BLaER1 (cell line): ENCODE measurements at regions not wholly inside any gene's neighbourhood (a gene's known extent, or its start where the extent isn't known, plus 50 kb on each side); places are given as distances from the start of the nearest gene placed in this dataset.

Experiments used
- H3K27ac ChIP-seq: shearing (Covaris generic); formaldehyde crosslinking; 2 replicates; pipeline ENCODE4 v1.8.1; 2022
- H3K27me3 ChIP-seq: shearing (Covaris generic); formaldehyde crosslinking; 2 replicates; pipeline ENCODE4 v1.8.1; 2022
- H3K36me3 ChIP-seq: shearing (Covaris generic); formaldehyde crosslinking; 2 replicates; pipeline ENCODE4 v1.8.1; 2022
- H3K4me1 ChIP-seq: shearing (Covaris generic); formaldehyde crosslinking; 2 replicates; pipeline ENCODE4 v1.8.1; 2022
- H3K4me2 ChIP-seq: shearing (Covaris generic); formaldehyde crosslinking; 2 replicates; pipeline ENCODE4 v1.8.1; 2022
- H3K4me3 ChIP-seq: shearing (Covaris generic); formaldehyde crosslinking; 2 replicates; pipeline ENCODE4 v1.8.1; 2022
- H3K9ac ChIP-seq: shearing (Covaris generic); formaldehyde crosslinking; 2 replicates; pipeline ENCODE4 v1.8.1; 2022
- H3K9me3 ChIP-seq: shearing (Covaris generic); formaldehyde crosslinking; 2 replicates; pipeline ENCODE4 v1.8.1; 2022
- H4K20me1 ChIP-seq: shearing (Covaris generic); formaldehyde crosslinking; 2 replicates; pipeline ENCODE4 v1.8.1; 2022
- Cebpa-rat ChIP-seq: shearing (Covaris generic); IDR thresholded peaks from 2 replicates; pipeline ENCODE4 v1.8.1; 2022

DNA sequence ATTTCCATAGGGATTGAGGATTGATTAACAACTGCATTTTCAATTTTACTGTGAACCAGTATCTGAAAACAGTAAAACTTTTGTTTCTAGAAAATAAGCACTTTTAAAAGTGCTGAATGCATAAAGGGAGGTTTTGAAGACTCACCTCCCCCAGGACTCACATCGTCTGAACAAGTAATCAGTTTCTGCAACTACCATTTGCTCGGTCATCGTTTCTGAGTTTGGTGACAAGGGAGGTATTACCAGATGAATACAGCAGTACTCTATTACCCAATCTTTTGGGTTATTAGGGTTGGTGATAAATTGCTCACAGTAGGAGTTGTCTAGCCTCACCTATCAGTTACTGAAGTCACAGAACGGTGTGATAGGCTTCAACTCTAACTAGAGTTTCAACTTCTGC lies 234.5 kb upstream of the FN1 start:
- no peak overlapping the region for H3K9ac ChIP-seq

GRCh38 chr2:215668378-215668775 lies 232.5 kb upstream of the FN1 start:
- no peak for TF ChIP-seq Cebpa-rat
- no peaks in the 10 kb centered on the region for H3K36me3 ChIP-seq
- no peak overlapping the region for H3K4me2 ChIP-seq
- H4K20me1 ChIP-seq, result no peaks in the 10 kb centered on the region
- no peaks in the 10 kb centered on the region for H3K27me3 ChIP-seq
- H3K9ac ChIP-seq, result no peak overlapping the region
- no peak overlapping the region for H3K4me3 ChIP-seq
- H3K4me1 ChIP-seq, result 0 out of 2 replicates have a peak, but pooled peaks cover 7% of the 10 kb centered on the region
- no peak overlapping the region for H3K27ac ChIP-seq
- no peaks in the 10 kb centered on the region for H3K9me3 ChIP-seq

More for the DNA sequence above, 234.5 kb upstream of the FN1 start:
- no peak overlapping the region for H3K4me2 ChIP-seq
- no peaks in the 10 kb centered on the region for H3K27me3 ChIP-seq
- no peaks in the 10 kb centered on the region for H3K36me3 ChIP-seq
- no peak overlapping the region for H3K27ac ChIP-seq
- no peaks in the 10 kb centered on the region for H4K20me1 ChIP-seq
- no peaks in the 10 kb centered on the region for H3K9me3 ChIP-seq
- no peaks in the 10 kb centered on the region for H3K4me1 ChIP-seq
- TF ChIP-seq Cebpa-rat, result no peak
- H3K4me3 ChIP-seq, result no peak overlapping the region

- TF ChIP-seq Cebpa-rat, result no peak
- H3K9ac ChIP-seq, result no peak overlapping the region
- H3K27ac ChIP-seq, result no peak overlapping the region
- H3K9me3 ChIP-seq, result no peaks in the 10 kb centered on the region
- H3K4me2 ChIP-seq, result no peak overlapping the region
- no peaks in the 10 kb centered on the region for H4K20me1 ChIP-seq
- 0 out of 2 replicates have a peak, but pooled peaks cover 7% of the 10 kb centered on the region for H3K4me1 ChIP-seq
- H3K27me3 ChIP-seq, result no peaks in the 10 kb centered on the region
- no peaks in the 10 kb centered on the region for H3K36me3 ChIP-seq
- no peak overlapping the region for H3K4me3 ChIP-seq
Measured at GRCh38 chr2:215667585-215668377, 231.9 kb upstream of the FN1 start.

DNA sequence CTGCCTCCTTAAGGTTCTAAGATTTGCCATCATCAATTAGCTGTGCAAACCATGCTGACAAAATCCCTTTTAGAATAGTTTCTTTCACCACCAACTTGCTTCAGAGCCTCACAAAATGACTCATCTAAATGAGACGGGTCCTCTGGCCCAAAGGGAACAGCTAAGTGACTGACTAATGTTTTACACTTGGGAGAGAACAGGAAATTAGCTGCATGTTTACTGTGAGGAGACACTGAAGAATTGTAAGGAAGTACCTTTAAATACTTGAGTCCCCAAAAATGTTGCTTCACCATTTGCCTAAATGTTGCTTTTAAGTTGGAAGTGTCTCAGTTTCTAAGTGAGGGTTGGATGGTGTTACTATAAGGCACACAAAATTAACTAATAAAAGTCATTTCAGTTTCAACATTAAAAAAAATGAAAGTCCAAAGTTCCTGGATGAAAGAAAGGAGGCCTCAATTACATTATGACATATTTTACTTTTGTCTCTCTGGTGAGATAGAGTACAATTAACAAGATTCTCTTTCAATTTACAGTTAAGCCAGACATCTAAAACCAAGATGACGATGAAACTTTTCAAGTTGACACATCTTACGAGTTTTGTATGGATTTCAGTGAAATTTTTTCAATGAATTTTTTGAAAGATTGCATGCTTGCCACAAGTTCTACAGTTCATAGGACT lies 229.1 kb upstream of the FN1 start:
- no peaks in the 10 kb centered on the region for H4K20me1 ChIP-seq
- H3K27ac ChIP-seq, result no peak overlapping the region
- H3K9ac ChIP-seq, result no peak overlapping the region
- peak overlapping the region; percentile 16 for H3K4me2 ChIP-seq
- H3K4me1 ChIP-seq, result peaks cover 12% of the 10 kb centered on the region; the same call in 1 of the 2 replicates
- no peaks in the 10 kb centered on the region for H3K9me3 ChIP-seq
- H3K4me3 ChIP-seq, result no peak overlapping the region
- H3K36me3 ChIP-seq, result no peaks in the 10 kb centered on the region
- TF ChIP-seq Cebpa-rat, result no peak
- H3K27me3 ChIP-seq, result no peaks in the 10 kb centered on the region

GRCh38 chr2:215662715-215663114 lies 226.8 kb upstream of the FN1 start:
- no peaks in the 10 kb centered on the region for H3K36me3 ChIP-seq
- no peak overlapping the region for H3K4me3 ChIP-seq
- peaks cover 12% of the 10 kb centered on the region; the same call in 1 of the 2 replicates for H3K4me1 ChIP-seq
- no peaks in the 10 kb centered on the region for H3K27me3 ChIP-seq
- H3K27ac ChIP-seq, result no peak overlapping the region
- no peaks in the 10 kb centered on the region for H4K20me1 ChIP-seq
- no peaks in the 10 kb centered on the region for H3K9me3 ChIP-seq
- no peak overlapping the region for H3K4me2 ChIP-seq
- no peak for TF ChIP-seq Cebpa-rat
- H3K9ac ChIP-seq, result no peak overlapping the region

- H3K9me3 ChIP-seq, result no peaks in the 10 kb centered on the region
- peaks cover 12% of the 10 kb centered on the region; the same call in 1 of the 2 replicates for H3K4me1 ChIP-seq
- H3K27ac ChIP-seq, result no peak overlapping the region
- no peaks in the 10 kb centered on the region for H3K36me3 ChIP-seq
- H4K20me1 ChIP-seq, result no peaks in the 10 kb centered on the region
- H3K9ac ChIP-seq, result no peak overlapping the region
- TF ChIP-seq Cebpa-rat, result no peak
- H3K4me2 ChIP-seq, result no peak overlapping the region
- H3K4me3 ChIP-seq, result no peak overlapping the region
- H3K27me3 ChIP-seq, result no peaks in the 10 kb centered on the region
Measured at GRCh38 chr2:215660687-215661086, 224.8 kb upstream of the FN1 start.

- Histone ChIP-seq H4K20me1 (no peaks in the 10 kb centered on the region), H3K27ac (no peak overlapping the region), H3K27me3 (no peaks in the 10 kb centered on the region), H3K4me1 (peaks cover 6% of the 10 kb centered on the region; the same call in 1 of the 2 replicates), H3K9me3 (no peaks in the 10 kb centered on the region), H3K36me3 (no peaks in the 10 kb centered on the region), H3K4me2 (no peak overlapping the region), H3K4me3 (no peak overlapping the region), H3K9ac (no peak overlapping the region)
- TF ChIP-seq Cebpa-rat, result no peak
Measured at GRCh38 chr2:215659650-215660049, 223.8 kb upstream of the FN1 start.

GRCh38 chr2:215658635-215659305 lies 222.9 kb upstream of the FN1 start:
- no peak overlapping the region for H3K27ac ChIP-seq
- no peak overlapping the region for H3K4me2 ChIP-seq
- H3K4me1 ChIP-seq, result peaks cover 5% of the 10 kb centered on the region; the same call in 1 of the 2 replicates
- no peak for TF ChIP-seq Cebpa-rat
- H3K36me3 ChIP-seq, result no peaks in the 10 kb centered on the region
- no peaks in the 10 kb centered on the region for H3K9me3 ChIP-seq
- H3K27me3 ChIP-seq, result no peaks in the 10 kb centered on the region
- no peak overlapping the region for H3K4me3 ChIP-seq
- no peaks in the 10 kb centered on the region for H4K20me1 ChIP-seq
- H3K9ac ChIP-seq, result no peak overlapping the region

DNA sequence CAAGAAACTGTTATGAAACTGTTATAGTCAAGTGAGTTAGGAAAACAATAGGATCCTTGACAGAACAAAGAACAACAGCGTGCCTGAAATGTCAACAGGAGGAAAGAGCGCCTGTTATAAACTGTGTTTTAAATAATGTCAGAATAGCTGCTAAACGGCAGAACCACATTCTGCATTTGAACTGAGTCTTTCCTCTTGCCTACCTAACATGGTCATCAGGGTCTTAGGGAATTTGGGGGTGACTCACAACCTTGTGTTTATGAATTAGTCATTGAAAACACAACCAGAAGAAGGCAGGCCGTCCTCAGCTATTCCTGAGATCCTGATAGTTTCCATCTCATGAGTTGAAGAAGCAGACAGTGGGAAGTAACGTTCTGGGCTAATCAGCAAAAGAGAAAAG lies 222.0 kb upstream of the FN1 start:
- Histone ChIP-seq H3K9me3 (no peaks in the 10 kb centered on the region), H3K4me3 (no peak overlapping the region), H3K27me3 (no peaks in the 10 kb centered on the region), H3K9ac (no peak overlapping the region), H3K4me1 (peaks cover 5% of the 10 kb centered on the region; the same call in 1 of the 2 replicates), H3K36me3 (no peaks in the 10 kb centered on the region), H3K27ac (no peak overlapping the region), H4K20me1 (no peaks in the 10 kb centered on the region), H3K4me2 (no peak overlapping the region)
- TF ChIP-seq Cebpa-rat, result no peak
